DMS153 (cell line): ENCODE measurements at regions not wholly inside any gene's neighbourhood (a gene's known extent, or its start where the extent isn't known, plus 50 kb on each side); places are given as distances from the start of the nearest gene placed in this dataset.
A peak's percentile ranks its signal among the peaks of the same experiment; 100 is the strongest.
"Not testable (repeated sequence)": the region's sequence is repeated elsewhere in the genome, so short reads cannot be mapped to it uniquely, and the experiment has no call there.

ENCODE experiments used
- DNase-seq: peaks from one replicate; lab custom pipeline; 2025; lab: John Stamatoyannopoulos, UW

DNA sequence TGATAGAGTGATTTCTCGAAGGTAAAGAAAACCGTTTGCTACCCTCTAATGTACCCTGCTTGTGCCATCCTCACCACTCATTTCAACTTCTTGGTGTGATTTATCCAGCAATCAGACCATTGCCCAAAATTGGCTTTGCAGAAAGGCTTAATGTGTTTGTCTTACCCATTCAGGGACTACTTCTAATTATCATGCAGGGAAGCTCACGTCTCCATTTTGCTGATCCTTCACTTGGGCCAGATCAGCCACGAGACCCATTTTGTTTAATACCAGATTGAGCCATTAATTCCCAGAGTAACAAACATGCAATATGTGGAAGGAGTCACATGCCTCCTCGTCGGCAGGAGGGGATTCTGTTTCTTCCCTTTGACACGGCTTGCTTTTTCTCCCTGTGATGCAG is 51.1 kb upstream of the CRY1 start:
- DNase-seq, result no peak

GRCh38 chr12:107144990-107145389 is 51.6 kb upstream of the CRY1 start:
- DNase-seq, result no peak

DNA sequence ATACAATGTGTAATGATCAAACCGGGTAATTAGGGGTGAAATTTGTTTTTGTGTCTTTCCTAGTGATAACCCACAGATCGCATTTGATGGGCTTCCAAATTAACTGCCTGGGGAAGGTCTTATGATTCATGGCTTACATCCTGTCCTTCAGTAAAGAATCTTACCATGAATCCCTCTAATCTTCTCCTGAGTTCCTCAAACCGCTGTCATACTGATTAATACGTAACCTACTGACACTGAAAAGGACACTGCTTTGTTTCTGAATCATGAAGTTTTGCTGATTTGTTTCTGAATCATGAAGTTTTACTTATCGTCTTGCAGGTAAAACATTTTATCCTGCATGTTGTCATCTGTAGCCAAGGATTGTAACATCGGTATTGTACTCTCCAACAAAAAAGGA is 52.0 kb upstream of the CRY1 start:
- DNase-seq, result no peak

- no peak for DNase-seq
Measured at GRCh38 chr12:107148107-107148506, 54.8 kb upstream of the CRY1 start.

GRCh38 chr12:107152315-107152714 is 59.0 kb upstream of the CRY1 start:
- no peak for DNase-seq

- DNase-seq, result no peak
Measured at GRCh38 chr12:107159384-107159900, 66.1 kb upstream of the CRY1 start.

- no peak for DNase-seq
Measured at GRCh38 chr12:107163413-107163812, 70.1 kb upstream of the CRY1 start.

- DNase-seq, result no peak
Measured at GRCh38 chr12:107164392-107164791, 71.0 kb upstream of the CRY1 start.

GRCh38 chr12:107165581-107165980 is 72.2 kb upstream of the CRY1 start:
- DNase-seq, result no peak

GRCh38 chr12:107167756-107168155 is 74.4 kb upstream of the CRY1 start:
- DNase-seq, result no peak

GRCh38 chr12:107169200-107169599 is 75.9 kb upstream of the CRY1 start:
- no peak for DNase-seq

DNA sequence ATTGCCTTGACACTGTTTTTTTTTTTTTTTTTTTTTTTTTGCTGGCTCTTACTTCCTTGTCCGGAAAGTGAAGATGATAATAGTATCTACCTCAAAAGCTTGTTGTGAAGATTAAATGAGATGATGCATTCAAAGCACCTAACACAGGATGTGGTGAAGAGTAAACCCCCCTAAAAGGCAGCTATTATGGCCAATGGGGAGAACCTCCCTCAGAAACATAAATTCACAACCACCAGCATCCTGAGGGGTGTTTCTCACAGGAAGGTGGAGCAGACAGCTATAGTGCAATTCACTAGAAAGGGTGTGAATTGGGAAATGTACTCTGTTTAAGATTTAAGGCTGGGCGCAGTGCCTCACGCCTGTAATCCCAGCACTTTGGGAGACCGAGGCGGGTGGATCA is 85.4 kb upstream of the CRY1 start:
- DNase-seq, result no peak

- DNase-seq, result no peak
Measured at GRCh38 chr12:107179871-107180270, 86.5 kb upstream of the CRY1 start.

GRCh38 chr12:107180272-107180671 is 86.9 kb upstream of the CRY1 start:
- DNase-seq, result no peak

DNA sequence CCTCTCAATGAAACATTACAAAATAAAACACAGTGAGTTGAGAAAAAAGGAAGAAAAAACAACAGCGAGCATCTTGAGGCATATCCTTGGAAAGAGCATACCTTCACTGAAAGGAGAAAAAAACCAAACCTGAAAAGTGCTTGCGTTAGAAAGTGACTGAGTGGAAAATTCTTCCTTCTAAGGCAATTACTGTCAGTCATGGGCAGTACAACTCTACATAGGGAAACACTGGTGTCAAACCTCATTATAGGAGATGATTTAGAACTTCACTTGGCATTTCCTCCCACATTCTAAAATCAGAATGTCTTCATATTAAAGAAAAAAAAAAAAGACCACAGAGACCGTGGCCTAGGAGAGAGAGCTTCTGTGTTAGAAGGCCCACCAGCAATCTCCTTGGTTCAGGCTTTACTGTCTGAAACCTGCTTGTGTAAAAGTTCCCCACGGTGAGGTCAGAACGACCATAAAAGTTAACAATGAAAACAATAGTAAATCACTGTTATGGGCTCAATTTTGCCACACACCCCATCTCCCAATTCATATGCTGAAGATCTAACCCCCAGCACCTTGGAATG is 91.1 kb upstream of the CRY1 start:
- no peak for DNase-seq

DNA sequence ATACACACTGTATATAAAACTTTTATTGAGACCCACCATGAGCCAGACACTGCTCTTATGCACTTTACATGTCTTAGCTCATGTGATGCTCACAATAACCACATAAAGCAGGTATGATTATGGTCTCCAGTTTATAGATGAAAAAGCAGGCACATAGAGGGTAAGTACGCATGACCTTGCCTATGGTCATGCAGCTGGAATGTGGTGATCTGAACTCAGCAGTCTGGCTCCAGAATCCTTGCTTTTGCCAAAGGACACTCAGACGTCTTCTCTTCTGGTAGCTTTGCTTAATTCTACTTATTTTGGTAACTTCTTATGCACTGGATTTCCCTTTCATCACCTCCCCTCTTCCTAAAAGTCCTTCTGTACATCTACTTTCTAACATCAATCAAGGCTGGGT is 103.3 kb upstream of the CRY1 start:
- DNase-seq, result no peak

GRCh38 chr12:107200394-107200793 is 107.0 kb upstream of the CRY1 start:
- peak; percentile 15 for DNase-seq

DNA sequence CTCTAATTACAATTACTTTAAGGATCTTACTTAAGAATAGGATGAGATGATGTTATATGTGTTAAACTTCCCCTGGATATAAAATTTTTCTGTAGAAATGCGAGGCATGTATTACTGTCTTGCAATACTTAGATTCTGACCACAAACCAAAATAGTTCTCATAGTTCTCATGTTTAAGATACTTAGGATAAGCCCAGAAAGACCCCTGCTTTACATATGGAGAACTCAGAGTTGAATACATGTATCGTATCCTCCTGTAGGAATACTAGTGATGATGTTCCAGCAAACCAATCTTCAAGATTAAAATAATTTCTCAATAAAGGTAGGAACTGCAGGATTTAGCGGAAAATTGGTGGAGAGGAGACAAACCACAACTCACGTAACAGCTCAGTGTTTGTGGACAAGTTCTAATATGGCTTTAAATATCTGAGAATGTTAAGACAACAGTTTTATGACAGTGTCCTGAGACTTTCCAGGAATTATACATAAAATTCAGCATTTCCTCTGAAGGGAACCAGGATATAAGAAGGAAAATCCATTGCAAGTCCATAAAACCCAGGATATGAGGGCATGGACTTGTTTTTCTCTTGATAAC is 114.7 kb upstream of the CRY1 start:
- no peak for DNase-seq

GRCh38 chr12:107209700-107210099 is 116.4 kb upstream of the CRY1 start:
- DNase-seq, result not testable (repeated sequence)

- not testable (repeated sequence) for DNase-seq
Measured at GRCh38 chr12:107214373-107214773, 121.0 kb upstream of the CRY1 start.

DNA sequence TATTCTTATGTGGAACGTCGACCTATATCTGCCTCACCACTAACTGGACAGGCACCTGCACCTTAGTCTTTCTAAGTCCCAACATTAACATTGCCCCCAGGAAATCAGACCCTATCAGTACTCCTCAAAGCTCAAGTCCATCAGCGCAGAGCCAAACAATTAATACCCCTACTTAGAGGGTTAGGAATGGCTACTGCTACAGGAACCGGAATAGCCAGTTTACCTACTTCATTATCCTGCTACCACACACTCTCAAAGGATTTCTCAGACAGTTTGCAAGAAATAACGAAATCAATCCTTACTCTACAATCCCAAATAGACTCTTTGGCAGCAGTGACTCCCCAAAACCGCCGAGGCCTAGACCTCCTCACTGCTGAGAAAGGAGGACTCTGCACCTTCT is 123.1 kb upstream of the CRY1 start:
- not testable (repeated sequence) for DNase-seq

DNA sequence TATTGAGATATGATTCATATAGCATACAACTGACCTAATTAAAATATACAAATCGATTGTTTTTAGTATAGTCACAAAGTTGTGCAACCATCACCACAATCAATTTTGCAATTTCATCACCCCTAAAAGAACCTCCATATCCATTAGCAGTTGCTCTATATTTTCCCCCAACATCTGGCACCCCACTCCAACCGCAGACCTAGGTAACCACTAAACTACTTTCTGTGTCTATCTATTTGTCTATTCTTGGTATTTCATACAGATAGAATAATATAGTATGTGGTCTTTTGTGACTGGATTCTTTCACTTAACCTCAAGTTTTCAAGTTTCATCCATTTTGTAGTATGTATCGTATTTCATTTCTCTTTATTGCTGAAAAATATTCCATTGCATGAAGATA is 126.0 kb upstream of the CRY1 start:
- DNase-seq, result no peak

DNA sequence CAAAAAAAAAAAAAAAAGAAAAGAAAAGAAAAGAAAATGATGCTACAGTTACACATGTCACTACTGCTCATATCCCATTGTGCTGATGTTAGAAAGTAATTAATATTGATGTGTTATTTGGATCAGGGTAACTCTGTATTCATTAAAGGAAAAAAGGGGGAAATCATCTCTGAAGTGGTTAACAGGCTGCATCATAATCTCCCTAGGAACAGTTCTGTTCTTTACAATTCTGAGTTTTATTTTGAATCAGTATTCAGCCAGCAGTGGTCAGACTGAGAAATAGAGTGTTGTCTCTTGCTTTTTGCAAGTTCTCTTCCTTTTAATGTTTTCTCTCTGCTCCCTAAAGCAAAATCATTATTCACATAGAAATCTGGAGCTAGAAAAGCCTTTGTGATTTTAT is 128.6 kb upstream of the CRY1 start:
- DNase-seq, result no peak

DNA sequence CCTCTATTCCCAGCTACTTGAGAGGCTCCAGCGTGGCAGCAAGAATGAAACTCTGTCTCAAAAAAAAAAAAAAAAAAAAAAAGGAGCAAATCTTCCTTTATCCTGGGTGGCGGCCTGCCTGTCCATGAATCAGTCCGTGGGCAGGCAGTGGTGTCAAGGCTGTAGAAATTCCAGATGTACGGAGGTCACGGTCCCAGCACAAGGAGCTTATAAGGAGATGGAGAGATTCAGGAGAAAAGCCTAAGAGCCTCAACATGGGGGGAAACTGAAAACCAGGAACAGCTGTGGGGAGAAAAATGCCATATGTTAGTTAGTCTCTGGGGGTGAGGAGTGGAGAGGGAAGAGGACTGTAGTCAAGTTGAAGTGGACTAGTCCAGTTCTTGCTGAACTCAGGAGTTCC is 130.5 kb upstream of the CRY1 start:
- no peak for DNase-seq
